ENCODE measurements at regions not wholly inside any gene's neighbourhood (a gene's known extent, or its start where the extent isn't known, plus 50 kb on each side); places are given as distances from the start of the nearest gene placed in this dataset.

- no peak for DNase-seq
Observed at GRCh38 chr1:9419369-9420041, 119.8 kb upstream of the SLC25A33 start.

- DNase-seq: no peak
Observed at GRCh38 chr1:9420835-9421532, 118.3 kb upstream of the SLC25A33 start.

- no peak for DNase-seq
Observed at GRCh38 chr1:9421533-9421873, 117.8 kb upstream of the SLC25A33 start.

DNA sequence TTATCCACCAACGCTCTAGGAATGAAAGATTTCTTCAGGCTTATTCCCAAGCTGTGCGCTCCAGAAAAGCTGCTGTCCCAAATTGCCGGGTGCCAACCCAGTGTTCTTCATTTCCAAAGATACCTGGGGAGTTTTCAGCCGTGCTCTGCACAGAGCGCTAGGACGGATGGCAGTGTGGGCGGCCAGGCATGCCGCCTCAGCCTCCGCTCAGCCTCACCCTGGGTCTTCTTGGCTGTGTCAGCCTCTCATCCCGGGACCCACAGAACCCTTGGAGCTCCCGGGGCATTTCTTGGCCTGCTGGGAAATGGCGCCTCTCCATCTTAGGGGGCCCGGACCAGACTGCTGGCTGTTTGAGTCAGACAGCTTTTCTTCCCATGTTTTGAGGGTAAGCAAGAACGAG lies 116.9 kb upstream of the SLC25A33 start:
- DNase-seq: no peak

GRCh38 chr1:9422911-9423505 lies 116.3 kb upstream of the SLC25A33 start:
- DNase-seq: no peak

DNA sequence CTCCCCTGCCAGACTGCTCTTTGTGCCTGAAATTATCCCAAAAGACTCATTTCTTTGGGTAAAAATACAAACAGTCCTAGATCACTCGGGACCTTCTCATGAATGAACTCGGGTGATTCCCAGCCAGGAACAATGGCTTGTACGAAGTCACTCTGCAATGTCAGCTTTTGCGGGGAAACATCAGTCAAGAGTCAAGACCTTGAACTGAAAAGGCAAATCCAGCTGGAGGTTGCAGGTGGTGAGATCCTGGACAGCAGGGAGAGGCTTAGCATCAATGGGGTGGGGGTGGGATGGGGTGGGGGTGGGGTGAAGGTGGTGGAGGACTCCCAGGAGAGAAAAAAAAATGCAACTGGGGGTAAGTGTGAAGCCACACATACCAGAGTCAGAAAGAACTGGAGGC lies 115.0 kb upstream of the SLC25A33 start:
- no peak for DNase-seq

DNA sequence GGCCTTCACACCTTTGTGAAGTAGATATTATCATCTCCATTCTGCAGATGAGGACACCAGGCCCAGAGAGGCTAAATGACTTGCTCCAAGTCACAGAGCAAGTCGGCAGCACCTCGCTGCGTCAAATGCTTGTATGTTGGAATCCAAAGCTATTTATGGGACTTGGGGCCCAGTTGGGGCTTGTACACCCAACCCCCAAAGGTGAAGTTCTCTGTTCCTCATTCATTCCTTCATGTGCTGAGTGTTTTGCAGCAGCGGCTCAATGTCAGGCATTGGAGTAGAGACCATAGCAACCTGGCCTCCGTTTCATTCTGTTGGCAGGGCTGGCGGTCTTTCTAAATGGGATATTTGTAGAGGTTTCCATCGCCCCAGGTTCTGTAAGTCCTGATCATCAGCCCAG lies 113.4 kb upstream of the SLC25A33 start:
- DNase-seq: no peak

DNA sequence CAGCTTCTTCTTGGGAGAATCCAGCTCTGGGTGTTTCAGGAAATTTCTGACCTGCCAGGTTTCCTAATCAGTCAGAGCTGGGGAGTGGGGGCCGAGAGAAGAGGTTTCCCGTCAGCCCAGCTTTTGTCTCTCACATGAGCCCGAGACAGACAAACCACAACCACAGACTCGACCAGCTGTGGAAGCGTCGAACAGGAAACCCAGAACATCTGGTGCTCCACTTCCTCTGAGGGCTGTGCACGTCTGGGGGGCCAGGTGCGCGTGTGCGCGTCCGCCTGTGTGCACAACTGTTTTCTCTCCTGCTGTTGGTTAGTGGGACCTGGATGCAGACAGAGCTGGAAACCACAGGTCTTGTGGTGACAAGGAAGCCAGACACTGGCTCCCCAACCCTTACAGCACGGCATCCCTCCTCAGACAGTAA lies 113.0 kb upstream of the SLC25A33 start:
- DNase-seq: no peak

- DNase-seq: no peak
Observed at GRCh38 chr1:9427388-9427787, 111.9 kb upstream of the SLC25A33 start.

- peak; percentile 98 for DNase-seq
Observed at GRCh38 chr1:9428601-9429341, 110.5 kb upstream of the SLC25A33 start.

GRCh38 chr1:9429342-9429711 lies 109.9 kb upstream of the SLC25A33 start:
- DNase-seq: no peak

- no peak for DNase-seq
Observed at GRCh38 chr1:9434247-9435152, 104.8 kb upstream of the SLC25A33 start.

GRCh38 chr1:9435153-9435636 lies 104.1 kb upstream of the SLC25A33 start:
- no peak for DNase-seq

DNA sequence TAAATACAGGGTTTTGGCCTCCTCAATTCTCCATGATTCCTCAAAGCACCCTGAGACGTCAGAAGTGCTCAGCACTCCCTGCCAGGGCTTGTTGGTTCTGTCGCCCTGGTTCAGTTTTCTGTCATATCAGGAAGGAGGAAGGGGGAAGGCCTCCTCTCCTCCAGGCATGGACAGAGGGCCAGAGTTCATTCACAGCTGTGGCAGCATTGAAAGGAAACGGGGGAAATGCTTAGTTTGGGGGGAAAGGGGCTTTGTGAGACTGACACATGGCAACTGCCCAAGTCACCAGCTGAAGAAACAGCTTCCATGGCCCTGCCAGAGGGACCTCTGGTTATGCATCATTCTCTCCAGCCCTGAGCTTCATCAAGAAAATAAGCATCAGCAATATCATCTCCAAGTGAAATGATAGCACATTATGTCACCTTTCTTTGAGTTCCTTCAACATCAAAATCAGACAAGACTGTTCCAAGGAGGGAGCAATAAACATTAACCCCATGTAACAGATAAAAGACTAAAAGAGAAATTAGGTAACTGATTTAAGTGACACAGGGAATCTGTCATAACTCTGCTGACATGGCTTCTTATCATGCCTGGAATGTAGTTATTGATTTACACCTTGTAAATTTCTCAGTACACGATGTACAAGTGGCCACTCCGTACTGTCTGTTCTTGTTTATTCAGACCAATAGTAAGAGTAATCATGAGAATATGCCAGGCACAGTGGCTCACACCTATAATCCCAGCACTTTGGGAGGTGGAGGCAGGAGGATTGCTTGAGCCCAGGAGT lies 103.2 kb upstream of the SLC25A33 start:
- DNase-seq: no peak

- no peak for DNase-seq
Observed at GRCh38 chr1:9437961-9438430, 101.3 kb upstream of the SLC25A33 start.

DNA sequence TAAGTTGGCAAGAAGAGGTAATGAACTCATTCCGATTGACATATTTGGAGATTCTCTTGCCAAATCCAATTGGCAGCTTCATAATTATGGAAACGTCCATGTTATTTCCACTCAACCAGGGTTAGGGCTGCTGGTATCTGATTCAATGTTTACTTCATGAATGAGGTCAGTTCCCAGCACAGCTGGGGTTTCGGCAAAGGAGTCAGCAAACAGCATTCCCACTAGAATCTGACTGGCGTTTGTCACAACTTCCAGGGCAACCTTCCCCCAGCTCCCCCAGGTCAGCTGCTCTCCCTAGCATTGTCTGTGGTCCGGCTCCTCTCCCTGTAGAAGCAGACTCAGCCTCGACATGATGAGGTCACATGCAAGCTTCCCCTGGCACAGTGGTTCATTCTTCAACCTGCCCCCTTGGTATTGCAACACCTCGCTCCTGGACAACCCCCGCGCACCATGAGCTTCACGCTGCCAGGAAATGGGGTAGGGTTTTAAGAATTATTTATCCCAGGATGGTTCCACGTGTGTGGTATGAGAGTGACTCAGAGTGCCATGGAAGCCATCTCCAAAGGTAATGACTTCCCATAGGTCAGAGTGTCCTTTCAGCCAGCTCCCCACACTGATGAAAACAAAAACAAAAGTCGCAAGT lies 100.7 kb upstream of the SLC25A33 start:
- peak; percentile 42 for DNase-seq

DNA sequence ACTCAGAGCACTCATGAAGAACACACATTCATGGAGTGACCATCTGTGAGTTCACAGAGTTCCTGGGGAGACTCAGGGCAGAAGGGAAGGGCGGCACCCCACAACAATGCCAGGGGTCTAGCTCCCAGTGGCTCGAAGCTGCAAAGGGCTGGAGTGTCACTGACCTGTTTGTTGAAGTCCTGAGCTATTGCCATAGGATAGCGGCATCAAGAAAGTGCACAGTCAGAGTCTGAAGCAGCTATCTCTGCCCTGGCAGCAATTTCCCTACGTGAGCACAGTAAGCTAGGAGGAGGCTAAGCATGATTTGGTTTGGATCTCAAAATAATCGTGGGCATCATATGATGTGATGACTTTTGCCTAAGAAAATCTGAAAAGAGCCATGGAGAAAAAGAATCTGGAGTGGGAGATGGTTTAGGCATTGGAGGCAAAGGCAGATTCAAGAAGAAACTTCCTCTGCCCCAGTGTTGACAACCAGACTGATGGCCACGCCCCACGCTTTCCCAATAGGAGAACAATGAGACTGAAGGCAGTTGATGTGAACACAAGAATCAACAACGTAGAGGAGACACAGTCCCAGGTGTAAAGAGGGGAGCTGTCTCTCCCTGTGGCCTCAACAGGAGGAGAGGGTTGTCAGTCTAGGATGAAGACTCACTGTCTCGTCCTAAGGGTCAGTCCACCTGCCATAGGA lies 100.0 kb upstream of the SLC25A33 start:
- DNase-seq: peak; percentile 59

DNA sequence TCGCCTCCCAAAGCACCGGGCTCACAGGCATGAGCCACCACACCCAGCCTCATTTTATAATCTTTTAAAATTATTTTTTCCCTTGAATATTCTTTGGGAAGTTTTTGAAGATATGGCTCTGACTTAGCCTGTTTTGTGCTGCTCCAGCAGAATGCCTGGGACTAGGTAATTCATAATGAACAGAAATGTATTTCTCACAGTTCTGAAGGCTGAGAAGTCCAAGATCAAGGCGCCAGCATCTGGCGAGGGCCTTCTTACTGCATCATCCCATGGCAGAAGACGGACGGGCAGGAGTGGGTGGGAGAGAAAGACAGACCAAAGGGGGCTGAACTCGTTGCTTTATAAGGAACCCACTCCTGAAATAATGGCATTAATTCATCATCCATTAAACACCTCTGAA lies 99.0 kb upstream of the SLC25A33 start:
- no peak for DNase-seq

GRCh38 chr1:9440763-9441194 lies 98.5 kb upstream of the SLC25A33 start:
- no peak for DNase-seq

DNA sequence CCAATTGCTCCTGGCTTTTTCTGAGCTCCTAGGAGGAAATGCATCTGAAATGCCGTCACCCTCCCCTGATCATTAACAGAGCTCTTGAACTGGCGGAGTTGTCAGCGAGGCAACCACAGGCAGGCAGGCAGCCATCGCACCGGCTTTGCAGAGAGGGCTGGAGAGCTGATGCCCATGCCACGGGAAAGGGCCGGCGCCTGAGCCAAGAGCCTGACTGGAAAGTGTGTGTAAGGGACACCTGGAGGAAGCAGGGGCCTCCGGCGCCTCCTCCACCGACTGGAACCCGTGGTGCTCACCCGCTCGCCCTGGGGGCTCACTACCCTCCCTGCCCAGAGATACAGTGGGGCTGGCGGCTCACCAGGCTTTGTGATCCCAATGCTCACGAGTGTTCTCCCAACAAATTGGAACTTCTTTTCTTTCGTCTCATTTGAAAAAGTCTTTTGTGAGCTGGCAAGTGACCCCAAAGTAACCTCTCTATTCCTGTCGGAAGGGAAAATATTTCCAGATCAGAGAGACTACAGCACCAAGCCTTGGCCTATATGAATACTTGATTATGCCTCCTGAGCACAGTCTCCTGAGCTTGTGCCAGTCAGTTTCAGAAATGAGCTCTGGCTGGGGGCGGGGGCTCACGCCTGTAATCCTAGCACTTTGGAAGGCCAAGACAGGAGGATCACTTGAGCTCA lies 97.7 kb upstream of the SLC25A33 start:
- DNase-seq: no peak

All from inflammatory macrophage treated with lipopolysaccharide for 4 hours (primary cell).